SK-N-SH treated with all-trans-retinoic acid at 6 μM for 48 hours (cell line): ENCODE measurements at regions not wholly inside any gene's neighbourhood (a gene's known extent, or its start where the extent isn't known, plus 50 kb on each side); places are given as distances from the start of the nearest gene placed in this dataset.

Source experiments
- ESRRG ChIP-seq: fragments of 250-450 bp; sonication (Bioruptor Pico); IDR thresholded peaks from 2 replicates; pipeline ENCODE4 v1.6.1; 2021; ENCODE audit warnings: mild to moderate bottlenecking
- PATZ1 ChIP-seq: fragments of 250-450 bp; sonication (Bioruptor Pico); IDR thresholded peaks from 2 replicates; pipeline ENCODE4 v1.8.0; 2020; ENCODE audit warnings: mild to moderate bottlenecking, moderate library complexity, borderline replicate concordance
- TCF4 ChIP-seq: fragments of 250-450 bp; sonication (Bioruptor Pico); IDR thresholded peaks from 2 replicates; pipeline ENCODE4 v1.8.0; 2021; ENCODE audit warnings: mild to moderate bottlenecking, moderate library complexity, borderline replicate concordance
- ZFP30 ChIP-seq: fragments of 450-650 bp; formaldehyde crosslinking; IDR thresholded peaks from 2 replicates; pipeline ENCODE4 v1.5.0; 2022; ENCODE audit warnings: mild to moderate bottlenecking, moderate library complexity
- ZNF565 ChIP-seq: fragments of 450-650 bp; formaldehyde crosslinking; conservative IDR thresholded peaks from 2 replicates; pipeline ENCODE4 v1.5.0; 2020; ENCODE audit warnings: low read depth, mild to moderate bottlenecking, moderate library complexity

DNA sequence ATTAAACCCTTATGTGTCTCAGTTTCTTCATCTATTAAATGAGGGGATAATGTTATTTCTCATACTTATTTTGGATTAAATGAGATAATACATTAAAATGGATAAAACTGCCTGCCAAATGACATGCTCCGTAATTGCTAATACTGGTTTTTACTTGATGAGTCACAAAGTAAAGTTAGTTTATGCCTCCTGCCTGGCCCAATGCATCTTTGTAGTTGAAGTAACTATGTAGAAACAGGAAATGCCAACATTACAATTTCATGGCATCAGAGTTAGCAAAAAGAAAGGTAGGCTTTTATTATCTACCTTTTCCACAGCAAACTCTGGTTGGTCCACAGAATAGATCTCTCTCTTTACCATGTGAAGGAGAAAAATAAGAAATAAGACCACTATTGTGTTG lies 214.5 kb downstream of the TBX15 start:
- TF ChIP-seq ESRRG (CRISPR knock-in tag), result no peak
- TF ChIP-seq ZNF565, result no peak
- TF ChIP-seq PATZ1, result no peak
- TF ChIP-seq ZFP30 (CRISPR knock-in tag), result no peak
- TF ChIP-seq TCF4, result no peak
